MCF 10A (cell line): ENCODE measurements at regions not wholly inside any gene's neighbourhood (a gene's known extent, or its start where the extent isn't known, plus 50 kb on each side); places are given as distances from the start of the nearest gene placed in this dataset.

ENCODE experiments used
- BruUV-seq: library from RNA; stranded (reverse); fragments of 400-500 nt; replicated peaks from 2 replicates; lab custom pipeline; 2021; lab: Mats Ljungman, UMichigan
- CTCF ChIA-PET: fragments of 300-600 bp; sonication (Branson Sonifier 250); formaldehyde crosslinking; extraction: SDS; loops from one replicate; lab custom pipeline; 2021; ENCODE audit warnings: antibody characterized with exemption, inconsistent platforms; lab: Yijun Ruan, JAX
- POLR2A ChIA-PET: fragments of 300-600, 350-650 bp; sonication (Branson Sonifier 250); formaldehyde crosslinking; extraction: SDS; loops from one replicate; lab custom pipeline; 2020; ENCODE audit warnings: antibody characterized with exemption, inconsistent platforms; lab: Yijun Ruan, JAX
- DNase-seq: peaks from one replicate; pipeline ENCODE4 v3.0.0-alpha.2; 2018; ENCODE audit not compliant: unreplicated experiment
- H3K27ac Mint-ChIP-seq: one replicate; pipeline ENCODE4 v1.8.0; 2022; ENCODE audit warnings: mild to moderate bottlenecking, low read depth, mixed read lengths; ENCODE audit not compliant: unreplicated experiment
- H3K27me3 Mint-ChIP-seq: one replicate; pipeline ENCODE4 v1.8.0; 2022; ENCODE audit warnings: mixed read lengths; ENCODE audit not compliant: insufficient read depth, unreplicated experiment
- H3K36me3 Mint-ChIP-seq: one replicate; pipeline ENCODE4 v1.8.0; 2022; ENCODE audit warnings: mild to moderate bottlenecking, moderate library complexity, mixed read lengths; ENCODE audit not compliant: insufficient read depth, unreplicated experiment
- H3K4me1 Mint-ChIP-seq: one replicate; pipeline ENCODE4 v1.8.0; 2022; ENCODE audit warnings: mixed read lengths; ENCODE audit not compliant: insufficient read depth, unreplicated experiment
- H3K4me3 Mint-ChIP-seq: one replicate; pipeline ENCODE4 v1.8.0; 2022; ENCODE audit warnings: mild to moderate bottlenecking, moderate library complexity, mixed read lengths; ENCODE audit not compliant: unreplicated experiment
- H3K9me3 Mint-ChIP-seq: one replicate; pipeline ENCODE4 v1.8.0; 2022; ENCODE audit warnings: mixed read lengths; ENCODE audit not compliant: unreplicated experiment
- intact Hi-C: fragments of 100-400 bp; cut with micrococcal nuclease; formaldehyde crosslinking; loops from 2 replicates; pipeline ENCODE4 v1.14.1; 2022
- TF ChIP-seq, protein P1 (sequence below): fragments of 200-600 bp; IDR thresholded peaks from one replicate; pipeline ENCODE4 v1.8.0; 2022; ENCODE audit warnings: antibody characterized with exemption, mild to moderate bottlenecking; ENCODE audit not compliant: unreplicated experiment

DNA sequence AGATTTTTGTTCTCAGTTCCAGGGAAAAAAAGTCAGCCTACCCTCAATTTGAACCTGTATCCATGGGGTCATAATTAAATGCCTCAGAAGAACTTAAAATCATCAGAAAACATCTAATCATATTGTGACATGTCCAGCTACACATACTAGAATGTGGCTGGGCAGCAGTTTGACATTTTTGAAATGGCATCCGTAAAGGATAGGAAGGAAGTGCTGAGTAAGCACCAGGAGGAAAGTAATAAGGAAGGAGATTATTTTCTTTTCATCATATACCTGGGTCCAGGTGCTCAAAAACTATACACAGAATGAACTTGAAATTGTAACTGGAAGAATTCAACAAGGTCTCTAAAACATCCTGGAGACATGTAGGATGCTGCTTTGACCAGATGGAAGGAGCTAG is 116.9 kb upstream of the RAI14 start:
- Mint-ChIP-seq H3K4me1 (peaks cover 18% of the 10 kb centered on the region), H3K4me3 (no peak overlapping the region), H3K9me3 (peaks cover 7% of the 10 kb centered on the region), H3K27ac (no peak overlapping the region), H3K27me3 (no peaks in the 10 kb centered on the region), H3K36me3 (peaks cover 2% of the 10 kb centered on the region)
- no TSS peak for BruUV-seq
- intact Hi-C loops = loop anchor here (5.0 kb wide), 1 partner anchor 68 kb away; no protein-coding TSS in a partner anchor
- ChIA-PET CTCF (interaction anchor here (0.7 to 2.0 kb wide), 2 partner anchors 52 to 1369 kb away, joined by 3 to 7 read pairs; no protein-coding TSS in a partner anchor), POLR2A (no interaction called here)
- no peak for DNase-seq
- TF ChIP-seq, protein P1, sequence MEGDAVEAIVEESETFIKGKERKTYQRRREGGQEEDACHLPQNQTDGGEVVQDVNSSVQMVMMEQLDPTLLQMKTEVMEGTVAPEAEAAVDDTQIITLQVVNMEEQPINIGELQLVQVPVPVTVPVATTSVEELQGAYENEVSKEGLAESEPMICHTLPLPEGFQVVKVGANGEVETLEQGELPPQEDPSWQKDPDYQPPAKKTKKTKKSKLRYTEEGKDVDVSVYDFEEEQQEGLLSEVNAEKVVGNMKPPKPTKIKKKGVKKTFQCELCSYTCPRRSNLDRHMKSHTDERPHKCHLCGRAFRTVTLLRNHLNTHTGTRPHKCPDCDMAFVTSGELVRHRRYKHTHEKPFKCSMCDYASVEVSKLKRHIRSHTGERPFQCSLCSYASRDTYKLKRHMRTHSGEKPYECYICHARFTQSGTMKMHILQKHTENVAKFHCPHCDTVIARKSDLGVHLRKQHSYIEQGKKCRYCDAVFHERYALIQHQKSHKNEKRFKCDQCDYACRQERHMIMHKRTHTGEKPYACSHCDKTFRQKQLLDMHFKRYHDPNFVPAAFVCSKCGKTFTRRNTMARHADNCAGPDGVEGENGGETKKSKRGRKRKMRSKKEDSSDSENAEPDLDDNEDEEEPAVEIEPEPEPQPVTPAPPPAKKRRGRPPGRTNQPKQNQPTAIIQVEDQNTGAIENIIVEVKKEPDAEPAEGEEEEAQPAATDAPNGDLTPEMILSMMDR = no peak

DNA sequence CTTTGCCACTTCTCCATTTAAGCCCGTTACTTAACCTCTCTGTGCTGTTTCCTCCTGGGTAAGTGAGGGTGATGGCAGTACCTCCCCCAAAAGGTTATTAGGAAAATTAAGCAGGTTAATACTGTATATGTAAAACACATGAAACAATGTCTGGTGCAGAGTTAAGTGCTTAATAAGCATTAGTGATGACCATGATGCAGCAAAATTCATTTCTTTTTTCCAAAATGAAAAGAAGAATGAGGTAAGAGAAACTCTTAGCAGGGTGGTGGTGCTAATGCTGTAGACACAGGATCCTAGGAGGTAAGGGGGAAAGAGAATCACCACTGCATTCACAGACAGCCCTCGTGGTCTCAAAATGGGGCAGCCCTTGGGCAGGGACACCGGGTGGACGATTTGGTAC is 115.1 kb upstream of the RAI14 start:
- CTCF ChIA-PET = interaction anchor here (1.2 kb wide), 1 partner anchor 23 kb away, joined by 3 read pairs; no protein-coding TSS in a partner anchor
- no peak for DNase-seq
- H3K4me1 Mint-ChIP-seq = peaks cover 2% of the 10 kb centered on the region
- H3K27ac Mint-ChIP-seq = no peak overlapping the region
- POLR2A ChIA-PET = no interaction called here
- H3K36me3 Mint-ChIP-seq = peaks cover 6% of the 10 kb centered on the region
- TF ChIP-seq, protein P1 = no peak
- no peaks in the 10 kb centered on the region for H3K27me3 Mint-ChIP-seq
- no TSS peak for BruUV-seq
- H3K4me3 Mint-ChIP-seq = no peak overlapping the region
- intact Hi-C loops = no loop called here
- H3K9me3 Mint-ChIP-seq = peaks cover 12% of the 10 kb centered on the region

DNA sequence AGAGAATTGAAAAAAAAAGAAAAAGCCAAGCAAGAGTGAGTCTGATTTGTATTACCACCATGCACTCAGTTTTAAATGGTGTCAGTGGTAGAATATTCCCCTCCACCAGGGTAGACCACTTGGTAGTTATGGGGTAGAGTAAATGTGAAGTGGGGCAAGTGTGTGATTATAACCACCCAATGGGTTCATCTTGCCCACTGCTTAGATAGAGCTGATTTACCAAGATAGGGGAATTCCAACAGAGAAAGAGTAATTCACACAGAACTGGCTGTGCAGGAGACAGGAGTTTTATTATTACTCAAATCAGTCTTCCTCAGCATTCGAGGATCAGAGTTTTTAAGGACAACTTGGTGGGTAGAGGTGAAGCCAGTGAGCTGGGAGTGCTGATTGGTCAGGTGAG is 113.3 kb upstream of the RAI14 start:
- Mint-ChIP-seq H3K9me3 (peaks cover 12% of the 10 kb centered on the region), H3K4me1 (no peaks in the 10 kb centered on the region), H3K27ac (no peak overlapping the region), H3K36me3 (peaks cover 6% of the 10 kb centered on the region), H3K4me3 (no peak overlapping the region), H3K27me3 (no peaks in the 10 kb centered on the region)
- ChIA-PET CTCF (no interaction called here), POLR2A (interaction anchor here (1.5 kb wide), 1 partner anchor 14 kb away, joined by 3 read pairs; no protein-coding TSS in a partner anchor)
- TF ChIP-seq, protein P1 = no peak
- no TSS peak for BruUV-seq
- intact Hi-C loops = no loop called here
- no peak for DNase-seq

DNA sequence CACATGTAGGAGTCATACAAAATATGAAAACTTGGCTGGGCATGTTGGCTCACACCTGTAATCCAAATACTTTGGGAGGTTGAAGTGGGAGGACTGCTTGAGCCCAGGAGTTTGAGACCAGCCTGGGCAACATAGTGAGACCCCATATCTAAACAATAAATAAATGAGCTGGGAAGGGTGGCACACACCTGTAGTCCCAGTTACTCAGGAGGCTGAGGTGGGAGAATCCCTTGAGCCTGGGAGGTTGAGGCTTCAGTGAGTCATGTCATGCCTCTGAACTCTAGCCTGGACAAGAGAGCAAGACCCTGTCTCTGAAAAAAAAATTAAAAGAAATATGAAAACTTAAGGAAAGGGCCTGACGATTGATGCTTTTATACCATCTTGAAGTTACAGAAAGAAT is 112.4 kb upstream of the RAI14 start:
- TF ChIP-seq, protein P1 = no peak
- Mint-ChIP-seq H3K27ac (no peak overlapping the region), H3K27me3 (no peaks in the 10 kb centered on the region), H3K4me3 (no peak overlapping the region), H3K9me3 (peaks cover 12% of the 10 kb centered on the region), H3K36me3 (peaks cover 6% of the 10 kb centered on the region), H3K4me1 (no peaks in the 10 kb centered on the region)
- no TSS peak for BruUV-seq
- POLR2A ChIA-PET = no interaction called here
- CTCF ChIA-PET = no interaction called here
- intact Hi-C loops = no loop called here
- DNase-seq = no peak
